ENCODE measurements at regions not wholly inside any gene's neighbourhood (a gene's known extent, or its start where the extent isn't known, plus 50 kb on each side); places are given as distances from the start of the nearest gene placed in this dataset.

DNA sequence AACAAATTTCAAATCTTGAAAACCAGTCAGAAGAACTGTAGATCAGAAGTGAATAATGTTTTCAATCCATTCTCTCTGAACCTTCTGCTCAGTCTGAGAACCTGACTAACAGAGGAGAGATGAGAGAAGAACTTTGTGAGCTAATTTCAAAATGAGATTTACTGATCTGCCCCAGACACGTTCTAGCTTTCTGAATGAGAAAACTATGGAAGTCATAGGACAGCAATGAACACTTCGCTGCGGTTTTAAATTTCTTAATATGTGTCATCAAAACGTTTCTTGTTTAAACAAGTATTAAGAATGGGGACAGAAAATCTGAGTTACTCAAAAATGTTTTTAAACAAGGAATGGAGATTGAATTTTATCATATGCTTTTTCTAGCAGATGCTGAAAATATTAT lies 66.6 kb upstream of the FAR2 start:
- no peaks in the 10 kb centered on the region for H3K36me3 Mint-ChIP-seq (ENCODE audit: low read depth)
- CTCF ChIA-PET = no interaction called here

DNA sequence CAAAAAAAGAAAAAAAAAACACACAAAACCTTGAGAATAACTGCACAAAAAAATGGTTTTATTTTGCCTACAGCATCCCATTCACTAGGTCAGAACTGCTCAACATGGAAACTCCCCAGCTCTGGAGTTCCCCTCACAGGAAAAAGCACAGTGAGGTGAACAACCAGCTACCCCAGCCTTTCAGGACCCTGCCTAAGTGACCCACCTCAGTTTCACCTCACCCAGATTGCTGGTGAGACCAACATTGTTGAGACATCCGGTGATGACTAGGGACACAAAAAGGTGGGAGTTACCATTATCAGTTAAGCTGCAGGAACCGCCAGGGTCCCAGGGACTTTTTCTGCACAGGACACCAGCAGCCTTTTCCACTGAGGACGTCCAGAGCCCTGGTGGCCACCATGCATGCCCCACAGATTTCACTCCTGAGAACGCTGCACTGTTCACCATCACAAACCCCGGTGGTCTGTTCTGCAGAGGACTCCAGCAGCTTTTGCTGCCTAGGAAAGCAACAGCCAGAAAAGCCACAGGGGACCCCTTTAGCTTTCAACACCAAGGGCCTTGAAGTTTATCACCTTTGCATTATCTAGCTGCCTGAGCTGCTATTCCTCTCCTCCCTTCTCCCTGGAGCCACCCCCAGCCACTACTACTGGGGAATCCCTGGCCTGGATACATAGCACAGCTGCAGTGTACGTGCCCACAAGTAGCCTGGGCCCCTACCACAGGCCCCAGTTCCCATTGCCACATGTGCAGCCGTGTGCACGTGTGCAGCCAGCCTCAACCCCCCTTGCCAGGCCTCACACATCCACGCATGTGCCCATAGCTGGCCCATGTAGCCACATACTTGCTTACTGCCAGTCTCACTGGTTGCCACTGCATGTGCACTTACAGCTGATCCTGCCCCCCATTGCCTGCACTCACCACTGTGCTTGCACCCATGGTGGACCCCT lies 62.5 kb upstream of the FAR2 start:
- ATAC-seq (no peak), DNase-seq (no peak)
- intact Hi-C loops (cut with micrococcal nuclease) = loop anchor here (5.0 kb wide), 1 partner anchor 231 kb away; no protein-coding TSS in a partner anchor
- H3K4me1 Mint-ChIP-seq (ENCODE audit: low read depth) = no peaks in the 10 kb centered on the region
- TF ChIP-seq, protein P1, sequence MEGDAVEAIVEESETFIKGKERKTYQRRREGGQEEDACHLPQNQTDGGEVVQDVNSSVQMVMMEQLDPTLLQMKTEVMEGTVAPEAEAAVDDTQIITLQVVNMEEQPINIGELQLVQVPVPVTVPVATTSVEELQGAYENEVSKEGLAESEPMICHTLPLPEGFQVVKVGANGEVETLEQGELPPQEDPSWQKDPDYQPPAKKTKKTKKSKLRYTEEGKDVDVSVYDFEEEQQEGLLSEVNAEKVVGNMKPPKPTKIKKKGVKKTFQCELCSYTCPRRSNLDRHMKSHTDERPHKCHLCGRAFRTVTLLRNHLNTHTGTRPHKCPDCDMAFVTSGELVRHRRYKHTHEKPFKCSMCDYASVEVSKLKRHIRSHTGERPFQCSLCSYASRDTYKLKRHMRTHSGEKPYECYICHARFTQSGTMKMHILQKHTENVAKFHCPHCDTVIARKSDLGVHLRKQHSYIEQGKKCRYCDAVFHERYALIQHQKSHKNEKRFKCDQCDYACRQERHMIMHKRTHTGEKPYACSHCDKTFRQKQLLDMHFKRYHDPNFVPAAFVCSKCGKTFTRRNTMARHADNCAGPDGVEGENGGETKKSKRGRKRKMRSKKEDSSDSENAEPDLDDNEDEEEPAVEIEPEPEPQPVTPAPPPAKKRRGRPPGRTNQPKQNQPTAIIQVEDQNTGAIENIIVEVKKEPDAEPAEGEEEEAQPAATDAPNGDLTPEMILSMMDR (IDR thresholded peaks at IDR 0.05) = no peak
- no peaks in the 10 kb centered on the region for H3K9me3 Mint-ChIP-seq
- H3K36me3 Mint-ChIP-seq (ENCODE audit: low read depth) = no peaks in the 10 kb centered on the region
- H3K27ac Mint-ChIP-seq = no peak overlapping the region
- no peaks in the 10 kb centered on the region for H3K27me3 Mint-ChIP-seq
- ChIA-PET POLR2A (interaction anchor here (0.5 to 1.5 kb wide), 2 partner anchors 231 to 385 kb away, joined by 3 to 5 read pairs; no protein-coding TSS in a partner anchor), CTCF (interaction anchor here (1.3 to 7.3 kb wide), 5 partner anchors 14 to 235 kb away, joined by 3 to 58 read pairs (median 9); no protein-coding TSS in a partner anchor)
- H3K4me3 Mint-ChIP-seq = no peak overlapping the region

More for the DNA sequence above, 66.6 kb upstream of the FAR2 start:
- Mint-ChIP-seq H3K27me3 (peaks cover 4% of the 10 kb centered on the region), H3K4me3 (no peak overlapping the region), H3K27ac (no peak overlapping the region), H3K9me3 (no peaks in the 10 kb centered on the region), H3K4me1 (ENCODE audit: low read depth) (no peaks in the 10 kb centered on the region)
- POLR2A ChIA-PET = no interaction called here
- TF ChIP-seq, protein P1 (IDR thresholded peaks at IDR 0.05) = no peak
- ATAC-seq (peak; percentile 82), DNase-seq (no peak)
- intact Hi-C loops (cut with micrococcal nuclease) = no loop called here

DNA sequence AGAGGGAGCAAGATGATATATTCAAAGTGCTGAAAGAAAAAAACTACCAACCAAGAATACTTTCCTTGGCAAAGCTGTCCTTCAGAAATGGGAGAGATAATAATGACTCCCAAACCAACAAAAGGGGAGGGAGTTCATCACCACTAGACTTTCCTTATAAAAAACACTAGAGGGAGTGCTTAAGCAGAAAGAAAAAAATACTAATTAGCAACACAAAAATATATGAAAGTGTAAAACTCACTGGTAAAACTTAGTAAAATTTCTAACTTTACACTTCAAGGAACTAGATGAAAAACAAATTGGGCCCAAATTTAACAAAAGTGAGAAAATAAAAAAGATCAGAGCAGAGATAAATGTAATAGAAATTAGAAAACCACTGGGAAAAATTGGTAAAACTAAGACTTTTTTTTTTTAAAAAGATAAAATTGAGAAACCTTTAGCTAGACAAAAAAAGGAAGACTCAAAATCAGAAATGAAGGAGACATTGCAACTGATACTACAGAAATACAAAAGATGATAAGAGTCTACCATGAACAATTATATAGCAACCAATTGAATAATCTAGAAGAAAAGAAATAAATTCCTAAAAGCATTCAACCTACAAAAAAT lies 60.4 kb upstream of the FAR2 start:
- ATAC-seq (no peak), DNase-seq (no peak)
- ChIA-PET CTCF (interaction anchor here (0.7 to 7.3 kb wide), 17 partner anchors 12 to 1436 kb away, joined by 3 to 58 read pairs (median 3); no protein-coding TSS in a partner anchor), POLR2A (no interaction called here)
- TF ChIP-seq, protein P1 (IDR thresholded peaks at IDR 0.05) = peak; percentile 62
- H3K9me3 Mint-ChIP-seq = no peaks in the 10 kb centered on the region
- H3K4me1 Mint-ChIP-seq (ENCODE audit: low read depth) = no peaks in the 10 kb centered on the region
- no peaks in the 10 kb centered on the region for H3K36me3 Mint-ChIP-seq (ENCODE audit: low read depth)
- H3K4me3 Mint-ChIP-seq = no peak overlapping the region
- intact Hi-C loops (cut with micrococcal nuclease) = loop anchor here (5.0 kb wide), 1 partner anchor 229 kb away; no protein-coding TSS in a partner anchor
- no peaks in the 10 kb centered on the region for H3K27me3 Mint-ChIP-seq
- H3K27ac Mint-ChIP-seq = no peak overlapping the region

All from activated CD8-positive, alpha-beta T cell treated with anti-CD3 and anti-CD28 coated beads for 36 hours (primary cell).